ENCODE measurements at regions not wholly inside any gene's neighbourhood (a gene's known extent, or its start where the extent isn't known, plus 50 kb on each side); places are given as distances from the start of the nearest gene placed in this dataset.
"Not testable (repeated sequence)": the region's sequence is repeated elsewhere in the genome, so short reads cannot be mapped to it uniquely, and the experiment has no call there.

GRCh38 chr12:131221061-131221956 lies 267.6 kb downstream of the ADGRD1 start:
- TF ChIP-seq MYC (IDR thresholded peaks at IDR 0.05; ENCODE audit: low read depth, low read length) (no peak), MAX (IDR thresholded peaks at IDR 0.05; ENCODE audit: low read depth, low read length) (no peak), CTCF (IDR thresholded peaks at IDR 0.05; ENCODE audit: low read depth, low read length) (no peak), POLR2A (IDR thresholded peaks at IDR 0.05; ENCODE audit: extremely low read depth, insufficient read length) (no peak)
- H3K4me3 ChIP-seq (ENCODE audit: low read depth, low read length) = peak overlapping the region; percentile 47

GRCh38 chr12:131221957-131222328 lies 268.2 kb downstream of the ADGRD1 start:
- DNase-seq (ENCODE audit: low read depth) = no peak
- no peak for TF ChIP-seq MAX (IDR thresholded peaks at IDR 0.05; ENCODE audit: low read depth, low read length)
- no peak for TF ChIP-seq MYC (IDR thresholded peaks at IDR 0.05; ENCODE audit: low read depth, low read length)
- peak overlapping the region; percentile 47 for H3K4me3 ChIP-seq (ENCODE audit: low read depth, low read length)

More at GRCh38 chr12:131221061-131221956, 267.6 kb downstream of the ADGRD1 start:
- DNase-seq (ENCODE audit: low read depth) = no peak

GRCh38 chr12:131222329-131223139 lies 268.8 kb downstream of the ADGRD1 start:
- DNase-seq (ENCODE audit: low read depth) = peak; percentile 93
- H3K4me3 ChIP-seq (ENCODE audit: low read depth, low read length) = peak overlapping the region; percentile 47

GRCh38 chr12:131223171-131223761 lies 269.6 kb downstream of the ADGRD1 start:
- DNase-seq (ENCODE audit: low read depth) = no peak
- no peak overlapping the region for H3K4me3 ChIP-seq (ENCODE audit: low read depth, low read length)
- TF ChIP-seq MAX (IDR thresholded peaks at IDR 0.05; ENCODE audit: low read depth, low read length) (no peak), CTCF (IDR thresholded peaks at IDR 0.05; ENCODE audit: low read depth, low read length) (no peak), MYC (IDR thresholded peaks at IDR 0.05; ENCODE audit: low read depth, low read length) (no peak), POLR2A (IDR thresholded peaks at IDR 0.05; ENCODE audit: extremely low read depth, insufficient read length) (no peak)

More at GRCh38 chr12:131222329-131223139, 268.8 kb downstream of the ADGRD1 start:
- no peak for TF ChIP-seq MAX (IDR thresholded peaks at IDR 0.05; ENCODE audit: low read depth, low read length)
- no peak for TF ChIP-seq CTCF (IDR thresholded peaks at IDR 0.05; ENCODE audit: low read depth, low read length)
- TF ChIP-seq MYC (IDR thresholded peaks at IDR 0.05; ENCODE audit: low read depth, low read length) = no peak
- TF ChIP-seq POLR2A (IDR thresholded peaks at IDR 0.05; ENCODE audit: extremely low read depth, insufficient read length) = no peak

GRCh38 chr12:131223791-131224225 lies 270.1 kb downstream of the ADGRD1 start:
- no peak overlapping the region for H3K4me3 ChIP-seq (ENCODE audit: low read depth, low read length)
- DNase-seq (ENCODE audit: low read depth) = no peak
- TF ChIP-seq CTCF (IDR thresholded peaks at IDR 0.05; ENCODE audit: low read depth, low read length) (no peak), POLR2A (IDR thresholded peaks at IDR 0.05; ENCODE audit: extremely low read depth, insufficient read length) (no peak), MAX (IDR thresholded peaks at IDR 0.05; ENCODE audit: low read depth, low read length) (no peak), MYC (IDR thresholded peaks at IDR 0.05; ENCODE audit: low read depth, low read length) (no peak)

- H3K4me3 ChIP-seq (ENCODE audit: low read depth, low read length); DNase-seq (ENCODE audit: low read depth): not testable (repeated sequence)
Measured at GRCh38 chr12:131224226-131225065, 270.7 kb downstream of the ADGRD1 start.

- DNase-seq (ENCODE audit: low read depth); H3K4me3 ChIP-seq (ENCODE audit: low read depth, low read length): not testable (repeated sequence)
Measured at GRCh38 chr12:131225066-131225380, 271.3 kb downstream of the ADGRD1 start.

Measured in NB4 (cell line).